AG20443 (cell line): ENCODE measurements at regions not wholly inside any gene's neighbourhood (a gene's known extent, or its start where the extent isn't known, plus 50 kb on each side); places are given as distances from the start of the nearest gene placed in this dataset.
"Not testable (repeated sequence)": the region's sequence is repeated elsewhere in the genome, so short reads cannot be mapped to it uniquely, and the experiment has no call there.

ENCODE experiments used
- DNase-seq: peaks from one replicate; pipeline ENCODE4 v3.0.0; 2012; ENCODE audit warnings: low spot score, mixed read lengths

DNA sequence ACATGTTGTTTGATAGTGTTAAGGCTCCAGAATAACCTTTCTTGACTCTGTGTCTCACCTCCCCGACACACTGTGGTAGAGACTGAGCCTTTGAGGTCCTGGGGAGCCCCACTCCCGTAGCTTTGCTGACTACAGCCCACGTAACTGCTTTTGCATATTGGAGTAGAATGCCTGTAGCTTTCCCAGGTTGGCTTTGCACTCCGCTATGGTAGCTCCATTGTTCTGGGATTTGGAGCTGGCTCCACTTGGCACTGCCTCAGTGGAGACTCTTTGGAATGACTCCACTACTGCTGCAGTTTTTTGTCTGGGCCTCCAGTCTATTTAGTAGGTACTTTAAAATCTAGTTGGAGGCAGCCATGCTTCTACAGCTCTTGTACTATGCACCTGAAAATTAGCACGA, 56.2 kb upstream of the ANXA1 start:
- DNase-seq = no peak

DNA sequence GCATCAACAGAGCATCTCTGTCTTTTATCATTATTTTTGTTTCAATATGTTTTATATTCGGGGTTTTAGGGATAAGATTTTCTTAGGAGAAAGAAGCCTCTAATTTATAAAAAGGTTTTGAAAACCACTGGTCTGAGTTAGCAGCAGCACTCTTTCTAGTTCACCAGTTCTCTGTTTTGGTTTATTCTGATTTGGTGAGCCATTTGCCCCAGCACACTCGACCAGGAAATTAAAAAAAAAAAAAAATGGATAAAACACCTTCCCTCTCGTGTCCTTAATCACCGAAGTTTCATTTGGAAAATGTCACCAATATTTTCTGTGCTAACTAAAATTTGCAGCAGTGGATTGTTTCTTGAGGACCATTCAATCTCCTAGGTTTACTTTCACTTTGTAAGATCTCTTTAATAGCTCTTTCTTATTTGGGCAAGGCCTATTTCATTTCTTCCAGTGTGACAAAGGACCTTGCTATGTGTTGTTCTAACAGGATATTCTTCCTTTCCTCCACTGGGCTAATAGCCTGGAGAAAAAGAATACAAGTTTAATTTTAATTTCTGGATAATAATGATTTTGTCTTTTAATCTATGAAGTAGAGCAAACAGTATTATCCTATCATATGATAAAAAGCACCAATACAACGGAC, 57.8 kb upstream of the ANXA1 start:
- DNase-seq = peak; percentile 29

DNA sequence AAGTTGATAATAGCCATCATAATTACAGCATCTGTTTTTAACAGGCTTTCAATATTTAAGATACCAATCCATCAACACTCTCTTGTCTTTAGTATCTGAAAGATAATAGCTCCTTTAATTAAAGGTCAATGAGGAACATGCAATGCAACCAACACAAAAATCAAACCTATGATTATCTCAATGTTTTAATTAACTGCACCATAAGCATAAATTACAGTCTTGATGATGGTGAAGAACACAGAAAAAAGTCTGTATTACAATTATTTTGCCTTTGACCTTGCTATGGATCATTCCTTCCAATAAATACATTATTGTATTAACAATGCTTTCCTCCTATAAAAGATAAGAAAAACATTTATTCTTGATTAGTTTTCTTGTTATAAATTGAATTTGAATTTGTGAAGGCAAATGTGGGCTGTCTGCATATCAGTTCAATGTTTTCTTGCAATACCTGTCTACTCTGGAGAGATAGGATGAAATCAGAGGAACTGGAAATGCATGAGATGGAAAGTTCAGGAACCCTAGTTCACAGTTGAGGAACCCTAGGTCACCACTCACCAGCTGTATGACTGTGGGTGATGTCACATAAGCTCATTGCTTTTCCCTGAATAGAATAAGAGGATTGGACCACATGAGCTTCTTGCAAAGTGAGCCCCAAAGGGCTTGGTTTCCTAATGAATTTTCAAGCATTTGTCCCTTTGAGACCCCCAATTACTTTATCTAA, 58.5 kb upstream of the ANXA1 start:
- no peak for DNase-seq

DNA sequence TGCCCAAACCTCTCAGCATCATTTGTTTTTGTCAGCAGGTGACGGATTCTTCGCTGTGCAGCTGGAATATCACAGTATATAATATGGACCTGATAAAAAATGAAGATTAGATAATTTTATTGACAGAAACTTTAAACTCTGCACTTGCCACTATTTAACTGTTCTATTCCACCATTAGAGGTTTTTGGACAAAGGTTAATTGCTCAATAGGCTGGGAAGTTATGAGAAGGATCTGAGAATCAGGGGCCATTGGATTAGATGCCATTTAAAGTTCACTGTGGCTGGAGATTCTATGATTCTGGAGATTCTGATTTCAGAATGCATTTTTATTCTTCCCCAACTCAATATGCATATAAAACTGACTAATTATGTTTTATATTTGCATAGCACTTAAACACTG, 59.8 kb upstream of the ANXA1 start:
- DNase-seq = no peak

DNA sequence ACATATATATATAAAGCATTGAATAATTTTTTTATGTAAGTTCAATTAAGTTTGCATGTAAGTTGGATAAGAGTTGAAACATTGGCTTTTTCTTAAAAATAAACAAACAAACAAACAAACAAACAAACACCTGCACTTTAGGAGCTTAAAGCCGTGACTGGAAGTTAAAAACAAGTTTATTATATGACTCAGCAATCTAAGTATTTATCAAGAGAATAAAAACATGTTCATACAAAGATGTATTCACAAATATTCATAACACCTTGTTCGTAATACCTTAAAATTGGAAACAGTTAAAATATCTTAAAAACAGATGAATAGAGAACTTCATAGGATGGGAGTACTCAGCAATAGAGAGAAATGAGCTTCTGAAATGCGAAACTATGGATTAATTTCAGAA, 61.5 kb upstream of the ANXA1 start:
- no peak for DNase-seq

- DNase-seq = no peak
Measured at GRCh38 chr9:73089304-73089985, 62.2 kb upstream of the ANXA1 start.

GRCh38 chr9:73087876-73088275, 63.8 kb upstream of the ANXA1 start:
- DNase-seq = not testable (repeated sequence)

GRCh38 chr9:73083519-73083918, 68.1 kb upstream of the ANXA1 start:
- DNase-seq = no peak

DNA sequence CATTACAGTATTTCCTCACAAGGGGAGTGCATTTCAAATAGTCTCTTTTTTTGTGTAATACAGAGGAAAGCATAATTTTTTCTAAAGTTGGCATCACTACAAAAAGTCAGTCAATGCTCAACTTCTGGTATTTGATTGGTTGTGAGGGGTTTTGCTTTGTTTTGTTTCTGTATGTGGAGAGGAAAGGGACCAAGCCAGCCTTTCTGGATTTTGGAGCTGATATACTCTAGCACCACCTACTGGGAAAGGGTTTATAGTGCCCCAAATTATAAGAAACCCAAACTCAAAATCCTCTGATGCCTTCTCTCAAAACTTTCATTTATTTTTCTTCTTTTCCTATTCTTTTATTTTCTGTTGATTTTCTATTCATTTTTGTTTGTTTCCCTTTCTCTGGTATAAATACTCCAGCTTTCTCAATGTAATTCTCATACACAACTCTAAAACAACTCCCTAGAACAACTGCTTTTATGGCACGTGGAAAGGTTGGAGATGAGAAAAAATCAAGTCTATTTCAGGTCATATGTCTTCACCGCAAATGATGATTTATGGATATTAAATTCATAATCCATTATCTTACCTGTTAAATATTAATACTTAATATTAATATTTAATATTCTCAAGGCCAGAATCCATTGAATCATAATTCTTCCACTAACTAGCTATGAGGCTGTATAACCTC, 69.5 kb upstream of the ANXA1 start:
- peak; percentile 69 for DNase-seq

GRCh38 chr9:73080110-73080694, 71.5 kb upstream of the ANXA1 start:
- DNase-seq = no peak

GRCh38 chr9:73079326-73079725, 72.3 kb upstream of the ANXA1 start:
- no peak for DNase-seq

- DNase-seq = no peak
Measured at GRCh38 chr9:73077625-73078030, 74.0 kb upstream of the ANXA1 start.

GRCh38 chr9:73076970-73077369, 74.7 kb upstream of the ANXA1 start:
- no peak for DNase-seq

GRCh38 chr9:73074176-73074708, 77.4 kb upstream of the ANXA1 start:
- DNase-seq = no peak

GRCh38 chr9:73073337-73074175, 78.1 kb upstream of the ANXA1 start:
- DNase-seq = peak; percentile 33

DNA sequence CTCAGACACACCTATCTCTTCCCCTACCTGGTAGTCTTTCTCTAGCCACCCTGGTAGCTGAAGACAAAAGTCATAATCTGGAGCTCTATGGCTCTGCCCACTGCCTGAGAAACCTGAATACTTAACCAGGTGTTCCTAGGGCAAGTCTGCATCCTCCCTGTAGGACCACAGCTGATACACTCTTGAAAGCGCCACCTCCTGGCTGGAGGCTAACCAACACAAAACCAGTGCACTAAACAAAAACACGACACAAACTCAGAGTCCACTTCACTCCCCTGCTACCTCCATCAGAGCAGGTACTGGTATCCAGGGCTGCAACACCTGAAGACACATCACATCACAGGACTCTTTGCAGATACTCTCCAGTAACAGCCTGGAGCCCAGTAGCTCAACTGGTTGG, 84.6 kb upstream of the ANXA1 start:
- DNase-seq = no peak

DNA sequence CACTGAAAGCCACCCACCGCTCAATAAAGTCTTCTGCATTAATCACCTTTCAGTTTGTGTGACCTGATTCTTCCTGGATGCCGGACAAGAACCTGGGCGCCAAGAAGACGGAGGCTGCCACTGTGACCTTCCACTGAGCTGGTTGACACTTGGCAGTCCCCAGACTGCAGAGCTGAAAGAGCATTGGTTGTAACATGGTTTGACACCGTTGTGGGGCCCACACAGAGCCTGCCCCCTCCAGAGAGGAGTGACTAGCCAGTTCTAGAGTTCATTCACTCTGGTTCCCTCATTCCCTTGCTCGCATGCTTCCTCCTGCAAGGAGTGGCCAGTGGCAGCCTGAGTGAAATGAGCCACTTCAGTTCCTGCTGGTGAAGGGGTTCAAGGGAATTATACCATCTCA, 86.2 kb upstream of the ANXA1 start:
- DNase-seq = no peak

- no peak for DNase-seq
Measured at GRCh38 chr9:73064315-73064714, 87.3 kb upstream of the ANXA1 start.

DNA sequence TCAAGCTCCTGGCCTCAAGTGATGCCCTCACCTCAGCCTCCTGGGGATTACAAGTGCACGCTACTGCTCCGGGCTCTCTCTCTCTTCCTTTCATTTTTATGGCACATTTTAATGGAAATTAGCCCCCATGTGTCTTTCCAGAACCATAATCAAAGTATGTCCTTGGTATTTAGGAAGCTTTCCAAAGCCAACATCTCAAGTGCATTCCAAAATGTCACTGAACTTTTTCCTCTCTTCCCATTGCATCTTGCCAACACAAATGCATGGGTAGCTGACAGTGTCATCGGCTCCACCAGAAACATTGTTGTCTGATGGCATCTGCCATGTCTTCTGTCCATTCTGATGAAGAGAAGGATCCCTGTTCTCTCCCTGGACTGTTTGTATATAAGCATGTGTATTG, 90.5 kb upstream of the ANXA1 start:
- no peak for DNase-seq

GRCh38 chr9:73059247-73059646, 92.4 kb upstream of the ANXA1 start:
- no peak for DNase-seq

- DNase-seq = no peak
Measured at GRCh38 chr9:73056245-73056644, 95.4 kb upstream of the ANXA1 start.
